HG02870 (cell line): ENCODE measurements at regions not wholly inside any gene's neighbourhood (a gene's known extent, or its start where the extent isn't known, plus 50 kb on each side); places are given as distances from the start of the nearest gene placed in this dataset.

Experiments used
- ATAC-seq: cut with Tn5 transposase; IDR thresholded peaks from one replicate; pipeline ENCODE4 v1.9.1; 2021; ENCODE audit warnings: mild to moderate bottlenecking, moderate library complexity; ENCODE audit not compliant: unreplicated experiment

- no peak for ATAC-seq
Measured at GRCh38 chr20:11429889-11430519, 487.7 kb upstream of the BTBD3 start.

DNA sequence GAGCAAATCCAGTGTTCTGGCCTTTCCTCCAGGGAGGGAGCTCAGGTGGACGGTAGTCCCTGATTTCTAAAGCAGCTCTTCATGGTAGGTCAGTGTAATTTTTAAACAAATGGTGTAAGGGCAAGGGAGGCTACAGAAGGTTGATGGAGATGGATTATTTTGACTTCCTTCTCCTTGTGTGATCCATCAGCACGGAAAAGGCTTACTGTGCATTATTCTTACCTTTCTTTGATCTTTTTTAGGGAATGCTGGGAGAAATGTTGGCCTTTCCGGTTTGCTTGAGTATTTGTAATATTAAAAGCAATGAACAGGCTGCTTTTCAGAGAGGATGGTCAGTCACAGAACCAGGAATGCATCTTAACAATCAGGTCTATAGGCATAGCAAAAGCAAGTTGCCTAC is 487.0 kb upstream of the BTBD3 start:
- ATAC-seq = no peak

DNA sequence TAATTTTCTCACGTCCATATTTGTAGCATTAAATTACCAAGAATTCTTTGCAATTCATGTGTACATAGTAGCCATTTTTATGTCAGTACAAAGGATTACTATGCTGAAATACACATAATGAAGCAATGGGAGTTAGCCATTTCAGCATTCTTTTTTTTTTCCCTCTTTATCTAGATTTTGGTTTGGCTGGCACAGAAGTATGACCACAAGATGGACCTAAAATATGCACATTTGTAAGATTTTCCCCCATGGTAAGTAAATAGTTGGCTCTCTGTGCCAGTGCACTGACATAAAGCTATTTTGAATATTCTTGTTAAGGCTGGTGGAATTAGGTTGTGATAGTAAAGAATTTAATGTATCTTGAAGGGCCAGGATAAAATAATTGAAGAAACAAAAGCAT is 486.1 kb upstream of the BTBD3 start:
- no peak for ATAC-seq

DNA sequence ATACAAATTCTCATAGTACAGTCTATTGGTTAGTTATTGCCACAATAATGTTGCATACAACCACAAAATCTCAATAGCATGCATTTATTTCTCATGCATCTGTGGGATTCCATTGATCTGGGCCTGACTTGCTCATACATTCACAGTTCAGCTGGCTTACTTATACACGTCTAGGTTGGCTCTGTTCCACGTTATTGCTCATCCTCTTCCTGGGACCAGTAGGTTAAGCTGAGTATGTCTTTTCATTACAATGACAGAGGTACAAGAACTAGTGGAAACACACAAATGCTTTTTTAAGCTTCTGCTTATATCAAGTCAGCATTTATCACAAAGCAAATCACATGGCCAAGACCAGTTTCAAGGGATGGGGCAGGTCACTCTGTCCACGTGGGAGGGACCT is 485.3 kb upstream of the BTBD3 start:
- ATAC-seq = no peak

- ATAC-seq = no peak
Measured at GRCh38 chr20:11436113-11436905, 481.4 kb upstream of the BTBD3 start.

DNA sequence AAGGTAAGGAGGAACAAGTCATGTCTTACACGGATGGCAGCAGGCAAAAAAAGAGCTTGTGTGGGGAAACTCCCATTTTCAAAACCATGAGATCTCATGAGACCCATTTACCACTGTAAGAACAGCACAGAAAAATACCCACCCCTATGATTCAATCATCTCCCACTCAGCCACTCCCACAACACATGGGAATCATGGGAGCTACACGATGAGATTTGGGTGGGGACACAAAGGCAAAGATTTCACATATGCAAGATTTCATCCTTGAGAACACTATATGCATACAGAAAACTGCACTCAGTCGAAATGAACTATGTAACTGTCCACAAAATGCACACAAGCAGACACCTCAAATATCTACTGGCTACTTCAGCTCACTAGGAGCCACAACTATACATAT is 480.6 kb upstream of the BTBD3 start:
- ATAC-seq = no peak

DNA sequence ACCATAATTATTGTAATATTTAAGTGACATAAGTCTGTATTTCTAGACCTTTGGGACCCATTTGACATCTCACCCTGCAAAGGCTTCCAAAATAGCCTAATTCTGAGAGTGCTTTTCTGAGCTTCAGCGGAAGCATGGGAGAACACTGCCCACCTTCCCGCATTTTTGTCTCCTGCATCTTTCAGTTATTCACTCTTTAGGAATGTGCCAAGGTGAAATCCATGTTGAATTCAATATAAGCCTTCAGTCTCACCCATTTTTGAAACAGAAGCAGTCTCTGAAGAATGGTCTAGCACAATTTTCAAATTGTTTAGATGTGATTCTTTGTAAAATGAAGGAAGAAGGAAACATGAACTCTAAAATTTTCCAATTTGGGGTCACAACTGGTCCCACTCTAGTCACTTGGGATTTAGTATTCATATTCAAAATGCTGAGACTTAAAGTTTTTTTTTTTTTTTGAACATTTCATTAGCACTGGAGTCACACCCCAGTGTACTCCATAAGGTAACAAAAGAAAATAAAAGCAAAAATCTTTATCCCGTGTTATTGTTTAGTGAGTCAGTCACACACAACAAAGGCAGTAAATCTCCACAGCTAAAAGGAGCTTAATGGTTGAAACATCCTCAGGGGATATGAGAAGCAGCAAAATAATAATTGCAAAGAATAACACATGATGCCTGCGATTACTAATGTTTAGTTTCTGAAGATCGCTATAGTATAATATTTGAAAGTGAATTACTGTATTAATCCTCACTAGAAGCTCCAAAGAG is 479.9 kb upstream of the BTBD3 start:
- ATAC-seq = no peak

DNA sequence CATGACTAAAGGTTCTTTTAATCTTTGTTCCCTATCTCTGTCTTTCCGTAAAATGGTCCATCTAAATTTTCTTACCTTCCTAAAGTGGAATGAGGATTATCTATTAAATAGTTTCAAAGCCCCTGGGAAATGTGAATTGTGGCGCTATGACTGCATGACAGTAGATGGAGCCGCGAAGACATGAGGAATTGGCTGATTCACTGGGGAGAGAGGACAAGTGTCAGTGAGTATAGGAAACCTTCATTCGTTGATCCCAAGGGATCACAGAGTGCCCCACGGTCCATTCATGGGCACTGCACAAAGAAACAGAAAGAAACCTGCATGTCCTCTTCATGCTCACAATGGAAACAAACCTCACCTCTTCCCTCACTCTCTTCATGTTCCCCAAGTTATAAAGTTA is 479.3 kb upstream of the BTBD3 start:
- no peak for ATAC-seq

DNA sequence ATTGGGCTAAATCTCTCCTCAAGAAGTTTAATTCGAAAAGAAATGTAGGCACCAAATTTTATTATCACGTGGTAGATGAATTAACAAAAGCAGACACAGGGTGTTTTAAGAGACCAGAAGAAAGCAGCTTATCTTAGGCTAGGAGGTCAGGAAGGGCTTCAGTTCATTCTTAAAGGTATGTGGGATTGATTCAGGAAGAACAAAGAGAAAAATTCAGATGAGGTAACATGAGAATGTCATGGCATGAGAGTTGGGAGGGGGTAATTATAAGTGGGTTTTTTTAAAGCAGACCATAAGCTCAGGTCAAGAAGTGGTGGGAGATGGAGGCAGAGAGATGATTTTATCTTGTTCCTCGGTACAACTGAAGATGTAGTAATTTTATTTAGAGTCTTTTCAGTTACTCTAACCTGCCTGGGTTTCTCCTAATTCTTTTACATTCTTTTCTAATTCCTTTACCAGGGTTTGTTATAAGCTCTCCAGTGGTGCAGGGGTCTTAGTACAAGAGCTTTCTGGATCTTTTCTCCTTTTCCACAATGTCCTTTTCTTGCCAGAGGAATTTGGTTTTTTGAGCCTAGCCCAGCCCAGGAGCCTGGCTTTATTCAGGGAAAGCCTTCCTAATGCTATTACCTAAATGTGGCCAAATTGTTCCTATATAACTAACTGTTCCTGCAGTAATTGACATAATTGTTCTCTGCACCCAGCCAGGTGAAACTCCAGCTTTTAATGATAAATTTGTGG is 474.1 kb upstream of the BTBD3 start:
- ATAC-seq = no peak

- no peak for ATAC-seq
Measured at GRCh38 chr20:11445161-11445560, 472.5 kb upstream of the BTBD3 start.

GRCh38 chr20:11445891-11446290 is 471.8 kb upstream of the BTBD3 start:
- ATAC-seq = no peak

GRCh38 chr20:11447371-11448100 is 470.2 kb upstream of the BTBD3 start:
- ATAC-seq = no peak

DNA sequence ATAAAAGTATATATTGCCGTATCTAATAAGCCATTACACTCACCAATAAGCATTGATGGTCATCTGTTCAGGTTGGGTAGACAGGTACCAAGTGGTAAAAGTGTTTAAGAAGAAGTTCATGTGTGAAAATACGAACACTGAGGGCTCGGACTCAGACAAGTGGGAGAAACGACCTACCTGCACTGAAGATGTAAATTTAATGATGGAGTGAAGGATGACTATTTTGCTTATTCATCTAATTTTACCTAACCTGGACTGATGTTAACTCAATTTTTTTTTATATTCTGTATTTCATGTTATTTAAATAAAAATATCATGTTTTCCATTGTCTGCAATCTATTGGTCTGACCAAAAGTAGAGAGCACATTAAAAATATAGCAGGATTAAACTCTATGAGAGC is 469.1 kb upstream of the BTBD3 start:
- no peak for ATAC-seq

- ATAC-seq = no peak
Measured at GRCh38 chr20:11451793-11452291, 465.9 kb upstream of the BTBD3 start.

DNA sequence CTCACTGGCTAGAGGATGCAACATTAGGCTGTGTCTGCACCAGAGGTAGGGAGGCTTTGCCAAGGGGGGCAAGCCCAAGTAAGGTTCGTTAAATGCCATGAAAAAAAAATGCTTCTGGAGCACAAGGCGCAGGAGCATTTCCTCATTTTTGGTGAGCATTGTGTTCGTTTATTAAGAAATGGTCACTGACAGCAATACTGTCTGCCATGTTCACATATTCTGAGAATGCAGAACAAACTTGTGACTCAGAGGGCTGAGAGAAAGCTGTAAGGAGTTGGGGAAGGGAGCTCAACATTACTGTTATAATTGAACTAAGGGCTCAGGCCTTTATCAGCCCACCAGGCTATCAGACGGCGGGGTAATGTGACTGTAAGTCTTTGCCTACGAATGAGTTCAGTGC is 465.4 kb upstream of the BTBD3 start:
- ATAC-seq = no peak

- no peak for ATAC-seq
Measured at GRCh38 chr20:11453430-11453829, 464.3 kb upstream of the BTBD3 start.

DNA sequence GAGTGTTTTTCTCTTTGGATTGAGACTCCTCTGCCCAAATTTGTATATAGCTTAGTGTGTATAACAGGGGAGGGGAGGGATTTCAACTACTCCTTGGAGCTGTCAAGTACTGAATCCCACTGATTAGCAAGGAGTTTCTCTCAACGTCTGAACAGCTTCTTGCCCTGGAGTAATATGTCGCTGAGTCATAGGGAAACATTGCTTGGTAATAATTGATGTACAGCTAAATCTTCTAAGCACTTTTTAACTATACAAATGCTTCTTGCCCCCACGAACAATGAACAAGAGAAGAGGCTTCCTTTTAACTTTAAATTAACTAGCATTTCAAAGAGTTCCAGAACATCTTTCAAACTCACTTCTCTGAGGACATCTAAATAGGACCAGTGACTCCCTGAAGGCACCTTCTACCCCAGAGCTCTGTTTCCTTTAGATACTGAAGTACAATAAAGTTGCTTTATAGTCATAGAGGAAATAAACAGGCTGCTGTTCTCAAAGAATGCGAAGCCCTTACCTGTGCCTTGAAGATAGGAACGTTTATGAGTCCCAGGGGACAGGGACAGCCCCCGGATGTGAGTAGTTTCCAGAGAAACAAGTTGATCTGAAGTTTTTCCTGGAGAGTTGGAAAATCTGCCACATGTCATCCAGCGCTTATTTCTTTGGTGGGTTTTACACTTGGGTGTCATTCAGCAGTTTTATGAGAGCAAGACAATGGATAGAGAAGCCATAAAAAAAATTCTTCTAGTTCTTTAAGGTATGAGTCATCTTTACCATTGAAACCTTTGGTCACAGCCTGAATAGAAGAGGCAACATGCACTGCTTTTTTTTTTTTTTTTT is 462.5 kb upstream of the BTBD3 start:
- no peak for ATAC-seq

GRCh38 chr20:11457488-11457887 is 460.2 kb upstream of the BTBD3 start:
- no peak for ATAC-seq

DNA sequence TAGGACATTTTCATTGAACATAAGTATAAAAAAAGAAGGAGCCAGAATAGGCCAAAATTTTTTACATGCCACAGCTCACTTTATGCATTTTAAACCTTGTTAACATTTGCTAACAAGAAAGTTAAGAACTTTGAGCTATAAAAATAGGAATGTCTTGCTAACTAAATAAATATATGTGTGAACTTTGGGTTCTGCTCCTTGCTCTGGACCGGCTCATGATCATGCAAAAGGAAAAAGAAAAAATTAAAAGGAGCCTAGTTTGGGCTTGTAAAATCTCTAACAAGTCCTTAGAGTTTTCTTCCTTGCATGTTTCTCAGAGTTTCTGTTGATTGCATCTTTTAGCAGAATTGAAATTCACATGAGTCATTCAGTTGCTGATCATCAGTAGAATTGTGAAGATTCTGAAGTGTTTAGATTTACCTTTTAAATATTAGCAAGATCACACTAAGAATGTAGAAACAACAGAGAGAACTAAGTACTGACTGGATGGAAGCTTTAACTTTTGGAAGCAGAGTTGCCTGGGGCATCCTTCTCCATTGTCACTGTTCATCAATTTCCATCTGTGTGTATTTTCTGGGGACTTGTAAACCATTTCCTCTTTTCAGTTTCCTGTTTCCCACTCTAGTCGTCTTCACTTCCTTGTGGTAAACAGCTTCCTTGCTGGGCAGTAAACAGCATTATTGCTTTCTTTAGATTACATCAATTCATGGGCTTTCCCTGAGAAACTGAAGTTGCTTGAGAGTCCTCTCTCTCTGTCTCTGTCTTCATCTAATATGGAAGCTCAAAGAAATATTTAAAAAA is 458.4 kb upstream of the BTBD3 start:
- ATAC-seq = no peak
